ENCODE measurements at regions not wholly inside any gene's neighbourhood (a gene's known extent, or its start where the extent isn't known, plus 50 kb on each side); places are given as distances from the start of the nearest gene placed in this dataset.

- no peak for DNase-seq (ENCODE audit: low read depth)
These were observed 207.2 kb upstream of the TCF4 start for GRCh38 chr18:55795101-55795669.

- no peak for DNase-seq (ENCODE audit: low read depth)
These were observed 206.5 kb upstream of the TCF4 start for GRCh38 chr18:55794288-55795052.

- peak; percentile 89 for DNase-seq (ENCODE audit: low read depth)
These were observed 202.3 kb upstream of the TCF4 start for GRCh38 chr18:55790296-55790695.

GRCh38 chr18:55787536-55788073 is 199.6 kb upstream of the TCF4 start:
- no peak for DNase-seq (ENCODE audit: low read depth)

GRCh38 chr18:55786651-55787272 is 198.8 kb upstream of the TCF4 start:
- peak; percentile 18 for DNase-seq (ENCODE audit: low read depth)

- DNase-seq (ENCODE audit: low read depth) = no peak
These were observed 195.9 kb upstream of the TCF4 start for GRCh38 chr18:55783921-55784320.

GRCh38 chr18:55781481-55781957 is 193.5 kb upstream of the TCF4 start:
- DNase-seq (ENCODE audit: low read depth) = peak; percentile 57

- no peak for DNase-seq (ENCODE audit: low read depth)
These were observed 192.6 kb upstream of the TCF4 start for GRCh38 chr18:55780586-55781071.

GRCh38 chr18:55779691-55780585 is 191.9 kb upstream of the TCF4 start:
- no peak for DNase-seq (ENCODE audit: low read depth)

GRCh38 chr18:55778788-55779690 is 191.0 kb upstream of the TCF4 start:
- DNase-seq (ENCODE audit: low read depth) = no peak

- DNase-seq (ENCODE audit: low read depth) = no peak
These were observed 189.8 kb upstream of the TCF4 start for GRCh38 chr18:55777666-55778304.

- DNase-seq (ENCODE audit: low read depth) = no peak
These were observed 188.0 kb upstream of the TCF4 start for GRCh38 chr18:55775972-55776371.

- no peak for DNase-seq (ENCODE audit: low read depth)
These were observed 186.5 kb upstream of the TCF4 start for GRCh38 chr18:55774505-55774904.

GRCh38 chr18:55768255-55768654 is 180.3 kb upstream of the TCF4 start:
- DNase-seq (ENCODE audit: low read depth) = peak; percentile 82

GRCh38 chr18:55764386-55764785 is 176.4 kb upstream of the TCF4 start:
- DNase-seq (ENCODE audit: low read depth) = no peak

- DNase-seq (ENCODE audit: low read depth) = no peak
These were observed 175.8 kb upstream of the TCF4 start for GRCh38 chr18:55763805-55764204.

GRCh38 chr18:55763298-55763697 is 175.3 kb upstream of the TCF4 start:
- peak; percentile 90 for DNase-seq (ENCODE audit: low read depth)

GRCh38 chr18:55762424-55762823 is 174.4 kb upstream of the TCF4 start:
- DNase-seq (ENCODE audit: low read depth) = no peak

- peak; percentile 80 for DNase-seq (ENCODE audit: low read depth)
These were observed 165.8 kb upstream of the TCF4 start for GRCh38 chr18:55753643-55754263.
